Fibroblast of upper back skin (primary cell): ENCODE measurements at regions not wholly inside any gene's neighbourhood (a gene's known extent, or its start where the extent isn't known, plus 50 kb on each side); places are given as distances from the start of the nearest gene placed in this dataset.
"Not testable (repeated sequence)": the region's sequence is repeated elsewhere in the genome, so short reads cannot be mapped to it uniquely, and the experiment has no call there.

Experiments used
- DNase-seq: peaks from one replicate; pipeline ENCODE4 v3.0.0-alpha.2; 2013

- no peak for DNase-seq
Measured at GRCh38 chr4:126761947-126762662, 870.7 kb upstream of the INTU start.

- no peak for DNase-seq
Measured at GRCh38 chr4:126762663-126763247, 870.0 kb upstream of the INTU start.

GRCh38 chr4:126766241-126766640 is 866.5 kb upstream of the INTU start:
- no peak for DNase-seq

- DNase-seq, result no peak
Measured at GRCh38 chr4:126768338-126768737, 864.4 kb upstream of the INTU start.

- DNase-seq, result not testable (repeated sequence)
Measured at GRCh38 chr4:126770811-126771553, 861.8 kb upstream of the INTU start.

GRCh38 chr4:126771618-126772017 is 861.1 kb upstream of the INTU start:
- not testable (repeated sequence) for DNase-seq

GRCh38 chr4:126772662-126773061 is 860.1 kb upstream of the INTU start:
- peak; percentile 38 for DNase-seq

GRCh38 chr4:126775485-126776106 is 857.2 kb upstream of the INTU start:
- no peak for DNase-seq

- DNase-seq, result no peak
Measured at GRCh38 chr4:126776361-126776760, 856.4 kb upstream of the INTU start.

- DNase-seq, result peak; percentile 88
Measured at GRCh38 chr4:126777649-126778048, 855.1 kb upstream of the INTU start.

GRCh38 chr4:126778348-126778747 is 854.4 kb upstream of the INTU start:
- peak; percentile 74 for DNase-seq

GRCh38 chr4:126779001-126779400 is 853.8 kb upstream of the INTU start:
- no peak for DNase-seq

GRCh38 chr4:126779436-126780166 is 853.2 kb upstream of the INTU start:
- DNase-seq, result no peak

- DNase-seq, result no peak
Measured at GRCh38 chr4:126783191-126783590, 849.6 kb upstream of the INTU start.

GRCh38 chr4:126784966-126785580 is 847.7 kb upstream of the INTU start:
- DNase-seq, result peak; percentile 30

- peak; percentile 28 for DNase-seq
Measured at GRCh38 chr4:126790633-126791032, 842.1 kb upstream of the INTU start.

GRCh38 chr4:126794363-126794762 is 838.4 kb upstream of the INTU start:
- DNase-seq, result peak; percentile 74

GRCh38 chr4:126798214-126798613 is 834.5 kb upstream of the INTU start:
- DNase-seq, result no peak

- DNase-seq, result peak; percentile 61
Measured at GRCh38 chr4:126799416-126799815, 833.3 kb upstream of the INTU start.

- DNase-seq, result peak; percentile 79
Measured at GRCh38 chr4:126799971-126800574, 832.7 kb upstream of the INTU start.

GRCh38 chr4:126800575-126801141 is 832.1 kb upstream of the INTU start:
- peak; percentile 83 for DNase-seq

- peak; percentile 7 for DNase-seq
Measured at GRCh38 chr4:126807132-126807531, 825.6 kb upstream of the INTU start.
